Right renal cortex interstitium (tissue), 3 donors: ENCODE measurements at regions not wholly inside any gene's neighbourhood (a gene's known extent, or its start where the extent isn't known, plus 50 kb on each side); places are given as distances from the start of the nearest gene placed in this dataset.
A peak's percentile ranks its signal among the peaks of the same experiment; 100 is the strongest.

Experiments used
- DNase-seq, 3 donors: peaks; one replicate each; pipeline ENCODE4 v3.0.0-alpha.2; 2013; ENCODE audit warnings: low read depth in 3 of 3, low spot score in 2 of 3

DNA sequence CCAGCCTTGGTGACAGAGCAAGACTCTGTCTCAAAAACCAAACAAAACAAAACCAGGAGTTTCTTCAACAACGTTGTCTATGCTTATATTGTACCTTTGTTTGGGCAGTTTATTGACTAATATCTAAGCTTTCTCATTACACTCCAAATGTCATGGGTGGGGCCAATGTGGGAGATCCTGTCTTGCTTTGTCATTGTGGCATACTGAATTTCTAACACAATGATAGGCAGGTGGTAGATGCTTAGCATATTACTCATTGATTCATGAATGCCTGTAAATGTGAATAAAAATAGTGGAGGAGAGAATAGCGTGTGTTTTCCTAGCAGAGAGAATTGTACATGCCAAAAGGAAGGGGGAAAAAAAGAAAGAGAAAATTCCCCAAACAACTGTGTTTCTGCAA is 802.5 kb upstream of the EEF2KMT start:
- DNase-seq, result no peak

DNA sequence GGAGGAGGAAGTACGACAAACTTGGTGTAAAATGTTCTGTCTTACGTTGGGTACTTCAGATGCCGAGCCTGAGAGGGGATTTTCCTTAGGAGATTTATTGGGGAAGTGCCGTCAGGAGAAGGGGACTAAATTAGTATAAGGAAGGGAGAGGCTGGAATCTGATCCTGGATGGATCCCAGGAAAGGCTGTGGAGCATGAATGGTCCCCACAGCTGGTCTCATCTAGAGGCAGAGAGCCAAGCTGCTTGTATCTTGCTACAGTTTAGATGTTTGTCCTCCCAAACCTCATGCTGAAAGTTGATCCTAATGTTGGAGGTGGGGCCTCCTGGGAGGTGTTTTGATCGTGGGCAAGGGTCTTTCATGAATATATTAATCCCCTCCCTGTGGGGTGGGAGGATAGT is 798.4 kb upstream of the EEF2KMT start:
- DNase-seq, result peak in 2 of 3 donors; percentile 9 to 10

DNA sequence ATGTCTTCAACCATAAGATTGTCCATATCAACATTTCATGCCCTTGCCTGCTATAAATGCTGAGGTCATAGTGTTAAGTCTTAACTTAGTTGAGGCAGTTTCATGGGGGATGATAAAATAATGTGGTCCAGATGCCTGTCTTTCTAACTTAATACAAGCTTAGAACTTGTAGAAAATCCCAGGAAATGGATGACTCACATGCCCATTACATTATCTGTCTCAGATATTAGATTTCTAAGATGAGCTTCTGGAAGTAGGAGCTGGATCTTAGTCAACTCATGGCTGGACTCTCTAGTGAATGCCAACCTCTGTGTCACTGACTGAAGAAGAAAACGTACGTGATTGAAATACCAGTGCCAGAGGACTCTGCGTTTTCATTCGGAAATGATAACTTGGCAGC is 797.5 kb upstream of the EEF2KMT start:
- no peak for DNase-seq

DNA sequence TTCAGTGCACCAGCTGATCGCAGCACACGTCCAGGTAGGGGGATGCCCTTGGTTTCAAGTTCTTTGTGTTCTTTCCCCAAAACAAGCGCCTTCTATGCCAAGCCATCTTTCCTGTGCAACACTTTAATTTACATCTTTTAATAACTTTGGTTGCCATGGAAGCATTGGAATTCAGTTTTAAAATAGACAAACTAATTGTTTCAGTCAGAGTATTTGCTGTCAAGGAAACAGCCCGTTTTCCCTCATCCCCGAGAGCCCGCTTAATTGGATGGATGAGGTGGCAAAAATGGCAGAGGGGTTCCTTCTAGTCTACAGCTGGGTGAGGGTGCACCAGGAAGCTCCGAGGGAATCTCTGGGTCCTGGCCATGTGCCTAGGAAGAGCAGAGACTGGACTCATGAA is 793.7 kb upstream of the EEF2KMT start:
- no peak for DNase-seq

DNA sequence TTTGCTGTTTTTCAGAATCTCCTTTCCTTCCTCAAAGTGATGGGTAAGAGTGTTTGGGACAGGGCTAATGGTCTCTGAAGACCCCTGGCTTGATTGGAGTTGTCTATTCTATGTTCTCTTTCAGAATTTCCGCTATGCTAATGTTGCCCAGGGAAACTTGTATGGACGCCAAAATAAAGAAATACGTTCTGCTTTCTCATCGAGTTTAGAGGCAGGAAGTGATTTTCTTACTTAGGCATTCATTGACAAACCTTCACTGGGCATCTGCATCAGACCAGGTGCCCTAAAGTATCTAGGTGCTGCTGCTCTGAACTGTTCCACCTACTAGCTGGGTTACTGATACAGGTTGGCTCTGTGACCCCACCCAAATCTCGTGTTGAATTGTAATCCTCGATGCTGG is 787.9 kb upstream of the EEF2KMT start:
- DNase-seq, result no peak

DNA sequence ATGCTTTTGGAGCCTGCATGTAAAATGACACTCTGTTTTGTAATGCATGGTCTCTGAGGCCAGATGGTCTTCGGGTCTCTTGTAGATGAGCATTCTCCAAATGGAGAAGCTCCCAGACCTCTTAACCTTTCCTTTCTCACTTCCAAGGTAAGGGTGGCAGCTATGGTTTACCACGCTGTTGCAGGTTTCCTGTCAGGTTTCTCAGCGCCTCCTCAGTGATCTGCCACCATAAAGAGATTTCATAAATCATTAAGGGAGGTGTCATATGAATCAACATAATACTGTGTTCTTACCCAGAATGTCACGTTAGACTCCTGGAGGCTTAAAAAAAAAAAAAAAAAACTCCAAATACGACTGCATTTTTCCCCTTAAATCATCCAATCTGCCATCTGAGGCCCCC is 787.4 kb upstream of the EEF2KMT start:
- no peak for DNase-seq

DNA sequence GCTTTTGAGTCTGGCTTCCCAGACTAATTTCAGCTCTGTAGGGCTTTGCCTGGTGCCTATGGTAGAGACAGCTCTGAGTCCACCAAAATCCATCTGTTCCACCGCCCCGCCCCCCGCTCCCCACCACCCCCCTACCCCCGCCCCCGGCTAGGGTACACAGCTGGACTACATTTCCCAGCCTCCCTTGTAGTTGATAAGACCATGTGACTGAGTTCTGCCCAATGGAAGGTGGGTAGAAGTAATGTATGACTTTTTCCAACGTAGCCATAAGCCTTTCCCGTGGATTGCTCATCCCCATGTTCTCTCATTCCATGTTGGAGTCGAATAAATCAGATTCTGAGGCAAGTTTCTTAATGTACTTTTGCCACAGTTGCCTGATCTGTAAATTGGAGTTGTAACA is 786.7 kb upstream of the EEF2KMT start:
- no peak for DNase-seq

DNA sequence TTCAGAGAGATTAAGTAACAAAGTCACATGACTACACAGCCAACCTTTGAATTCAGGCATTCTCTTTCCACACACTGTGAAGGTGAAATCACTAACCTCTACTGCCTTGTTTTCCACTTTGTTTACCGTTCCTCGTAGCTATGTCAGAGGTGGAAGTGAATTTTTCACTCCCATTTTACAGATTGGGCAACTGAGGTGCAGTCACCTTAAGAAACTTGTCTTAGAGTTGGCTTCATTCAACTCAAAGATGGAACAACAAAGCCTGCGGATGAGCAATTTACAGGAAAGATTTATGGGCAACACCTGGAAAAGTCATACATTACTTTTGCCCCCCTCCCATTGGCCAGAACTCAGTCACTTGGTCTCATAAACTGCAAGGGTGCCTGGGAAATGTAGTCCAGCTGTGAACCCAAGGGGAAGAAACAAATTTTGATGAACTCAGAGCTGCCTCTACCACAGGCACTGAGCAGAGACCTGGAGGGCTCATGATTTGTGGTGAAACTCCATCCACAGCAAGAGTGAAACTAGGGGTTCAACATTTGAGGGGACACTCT is 784.6 kb upstream of the EEF2KMT start:
- DNase-seq, result no peak

DNA sequence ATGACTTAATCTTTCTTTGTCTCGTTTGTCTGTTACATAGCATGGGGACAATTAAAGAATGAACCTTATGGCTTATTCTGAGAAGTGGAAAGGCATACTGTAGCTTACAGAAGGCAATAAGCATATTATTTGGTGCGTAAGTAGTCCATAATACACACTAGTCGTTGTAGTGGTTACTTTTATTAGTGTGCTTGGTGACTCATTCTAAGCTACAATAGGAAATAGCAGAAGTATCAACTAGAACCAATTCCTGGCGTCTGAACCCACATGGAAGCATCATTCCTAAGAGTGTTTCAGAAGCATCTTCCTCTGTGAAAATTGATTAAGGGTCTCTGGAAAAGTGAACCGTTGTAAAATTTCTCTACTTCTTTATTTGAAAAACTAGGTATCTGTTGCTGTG is 777.8 kb upstream of the EEF2KMT start:
- DNase-seq, result no peak

DNA sequence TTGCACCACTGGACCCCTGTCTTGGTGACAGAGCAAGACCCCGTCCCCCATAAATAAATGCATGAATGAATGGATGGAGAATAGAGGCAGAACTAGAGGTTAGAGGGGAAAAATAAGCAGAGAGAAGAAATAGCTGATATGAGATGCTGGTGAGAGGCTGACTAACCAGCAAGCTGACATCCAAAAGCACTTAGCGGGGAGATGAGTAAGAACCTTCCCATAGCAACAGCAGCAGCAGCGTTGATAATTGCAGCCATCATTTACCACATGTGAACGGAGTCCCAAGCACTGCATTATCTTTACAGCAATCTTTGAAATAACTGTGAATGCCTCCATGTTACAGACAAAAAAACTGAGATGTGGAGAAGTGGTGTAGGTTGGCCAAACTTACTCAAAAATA is 777.3 kb upstream of the EEF2KMT start:
- no peak for DNase-seq

DNA sequence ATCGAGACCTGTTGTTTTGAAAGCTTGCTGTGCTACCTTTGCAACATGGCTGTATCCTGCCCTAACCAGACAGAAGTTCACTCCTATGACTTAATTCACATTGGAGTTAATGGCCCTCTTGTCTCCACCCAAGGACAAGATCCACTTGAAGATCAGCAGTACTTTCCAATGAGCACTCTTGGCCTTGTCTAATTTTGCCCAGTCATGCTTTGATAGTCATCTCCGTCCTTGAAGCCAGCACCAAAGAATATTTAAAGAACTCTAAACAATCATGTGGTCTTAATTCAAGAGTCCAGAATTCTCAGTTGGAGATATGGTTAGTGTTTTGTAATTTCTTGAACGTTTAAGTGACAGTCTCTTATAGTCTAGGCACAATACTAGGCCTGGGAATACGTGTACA is 775.6 kb upstream of the EEF2KMT start:
- DNase-seq, result no peak

DNA sequence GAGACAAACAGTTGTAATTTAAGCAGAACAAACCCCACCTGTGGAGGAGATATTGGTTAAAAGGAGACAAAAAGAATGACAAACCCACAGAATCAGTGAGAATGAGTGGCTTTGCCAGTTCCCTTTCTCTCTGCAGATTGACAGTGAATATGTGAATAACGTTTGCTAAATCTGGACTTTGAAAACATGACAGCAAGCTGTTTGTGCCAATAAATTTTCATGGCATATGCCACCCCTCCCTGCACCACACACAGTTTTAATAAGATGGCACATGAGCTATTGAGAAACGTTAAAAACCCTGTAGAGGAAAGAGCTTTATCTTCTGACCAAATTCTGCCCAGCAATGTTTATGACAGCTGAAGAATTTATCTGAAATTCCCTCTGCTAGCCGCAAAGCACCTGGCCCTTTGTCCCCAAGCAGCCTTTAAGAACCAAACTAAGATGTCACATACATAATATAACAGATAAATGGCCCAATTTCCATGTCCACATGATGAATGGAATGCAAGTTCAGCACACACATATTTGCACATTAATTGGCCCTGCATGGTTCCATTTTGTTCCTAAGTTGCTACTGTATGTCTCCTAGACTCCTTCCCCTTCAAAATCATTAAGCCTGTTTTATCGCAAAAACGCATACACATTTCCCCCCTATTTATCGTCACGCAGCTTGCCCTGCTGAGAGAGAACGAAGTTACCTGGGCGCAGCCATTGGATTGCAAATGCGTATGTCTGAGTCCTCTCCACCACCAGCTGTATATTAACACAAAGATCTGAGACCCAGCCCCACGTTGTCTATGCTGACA is 773.5 kb upstream of the EEF2KMT start:
- no peak for DNase-seq

DNA sequence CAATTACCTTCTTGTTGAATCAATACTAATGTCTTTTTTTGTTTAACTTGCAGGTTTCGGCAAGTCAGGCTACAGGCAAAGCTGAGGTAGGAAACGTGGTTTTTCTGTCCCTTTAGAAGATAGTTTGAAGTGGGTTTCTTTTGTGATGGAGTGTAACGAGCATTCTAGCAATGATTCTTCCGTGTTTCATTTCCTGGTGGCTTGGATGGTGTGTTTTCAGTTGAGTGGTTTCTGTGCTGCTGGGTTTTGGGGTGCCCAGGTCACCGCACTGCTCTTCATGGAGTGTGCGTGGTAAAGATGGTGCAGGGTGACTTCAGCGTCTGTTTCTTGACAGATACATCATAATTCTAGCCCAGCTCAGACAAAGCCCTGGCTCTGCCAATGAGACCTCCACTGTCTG is 769.7 kb upstream of the EEF2KMT start:
- no peak for DNase-seq

DNA sequence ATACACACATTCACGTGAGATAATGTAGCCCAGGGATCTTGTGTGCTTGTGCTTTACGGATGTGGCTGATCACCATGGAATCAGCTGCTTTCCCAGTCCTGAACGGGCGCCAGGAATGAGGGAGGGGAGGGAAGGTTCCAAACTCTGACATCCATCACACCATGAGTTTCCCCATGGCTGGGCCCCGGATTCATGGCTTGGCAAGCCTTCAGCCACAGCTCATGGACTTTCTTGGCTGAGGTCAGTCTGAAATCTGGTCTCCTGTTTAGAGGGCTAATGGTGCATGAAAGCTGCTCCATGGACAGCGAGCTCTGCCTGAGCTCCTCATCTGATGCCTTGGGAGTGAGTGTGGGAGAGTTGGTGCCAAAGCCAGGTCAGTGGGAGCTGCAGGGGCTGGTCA is 767.6 kb upstream of the EEF2KMT start:
- peak; percentile 16 to 39 (median 29) for DNase-seq

DNA sequence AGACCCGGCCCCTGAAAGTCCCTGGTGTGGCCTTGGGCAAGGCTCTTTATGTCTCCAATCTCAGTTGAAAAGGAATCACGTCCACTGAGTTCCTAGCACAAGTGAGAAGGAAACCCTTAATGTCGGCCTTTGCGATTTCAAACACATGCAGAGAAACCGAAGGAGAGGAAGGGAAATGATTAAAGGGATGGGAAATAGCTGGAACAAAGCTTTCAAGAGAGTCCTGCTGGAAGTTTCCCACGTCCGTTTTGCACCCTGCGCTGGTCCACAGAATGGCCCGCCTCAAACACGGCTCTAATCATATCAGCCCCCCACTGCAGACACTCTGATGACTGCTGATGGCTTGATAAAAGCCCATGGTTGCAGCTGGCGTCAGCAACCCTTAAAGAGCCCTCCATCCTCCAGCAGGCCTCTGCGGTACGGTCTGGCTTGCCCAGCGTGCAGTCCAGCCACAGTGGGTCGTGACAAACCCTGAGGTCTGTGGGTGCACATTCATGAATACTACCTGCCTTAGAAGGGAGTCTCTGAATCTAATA is 765.5 kb upstream of the EEF2KMT start:
- no peak for DNase-seq

DNA sequence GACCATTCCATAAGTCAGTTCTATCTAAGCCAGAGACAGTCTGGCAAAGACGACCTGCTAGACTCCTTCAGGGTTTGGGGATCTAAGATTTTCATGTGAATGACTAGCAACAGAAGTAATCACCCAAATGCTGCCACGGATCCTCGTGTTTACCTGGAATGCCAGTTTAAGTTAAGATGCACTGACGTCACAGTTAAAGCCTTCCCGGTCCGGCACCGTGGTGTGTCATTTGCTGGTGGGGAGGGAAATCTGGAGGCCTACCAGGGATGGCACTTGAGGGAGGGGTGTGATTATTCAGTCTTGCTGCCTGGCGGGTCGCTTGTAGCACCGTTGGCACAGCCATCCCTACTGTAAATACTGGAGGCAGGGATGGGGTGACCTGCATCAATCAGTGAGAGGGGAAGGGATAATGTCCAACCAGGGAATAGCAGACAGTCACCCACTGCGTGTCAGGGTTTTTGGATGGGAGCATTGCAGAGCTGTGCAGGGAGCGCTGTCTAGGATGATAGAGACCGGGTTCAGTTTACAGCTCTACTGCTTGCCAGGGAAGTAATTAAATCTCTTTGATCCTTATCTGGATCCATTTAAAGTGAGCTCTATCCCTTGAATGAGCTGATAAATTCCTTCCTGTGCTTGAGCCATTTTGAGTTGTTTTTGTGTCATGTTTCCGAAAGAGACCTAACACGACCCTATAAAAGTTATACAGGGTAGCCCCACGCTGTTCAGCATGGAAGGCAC is 764.7 kb upstream of the EEF2KMT start:
- DNase-seq, result no peak

DNA sequence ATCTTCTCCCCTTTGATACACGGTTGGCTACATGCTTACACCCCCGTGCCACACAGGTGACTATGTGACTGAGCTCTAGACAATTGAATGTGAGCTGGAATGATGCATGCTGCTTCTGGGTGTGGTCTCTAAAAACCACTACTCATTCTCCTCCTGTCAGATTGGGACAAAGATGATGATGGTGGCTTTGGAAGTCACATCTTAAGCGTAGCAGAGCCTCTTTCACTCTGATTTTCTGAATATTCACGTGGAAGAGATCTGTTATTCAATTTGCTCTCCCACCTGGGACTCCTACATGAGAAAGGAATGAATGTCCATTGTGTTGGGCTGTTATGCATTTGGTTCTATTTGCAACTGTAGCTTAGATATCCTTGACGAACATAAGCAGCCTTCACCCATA is 763.6 kb upstream of the EEF2KMT start:
- no peak for DNase-seq

DNA sequence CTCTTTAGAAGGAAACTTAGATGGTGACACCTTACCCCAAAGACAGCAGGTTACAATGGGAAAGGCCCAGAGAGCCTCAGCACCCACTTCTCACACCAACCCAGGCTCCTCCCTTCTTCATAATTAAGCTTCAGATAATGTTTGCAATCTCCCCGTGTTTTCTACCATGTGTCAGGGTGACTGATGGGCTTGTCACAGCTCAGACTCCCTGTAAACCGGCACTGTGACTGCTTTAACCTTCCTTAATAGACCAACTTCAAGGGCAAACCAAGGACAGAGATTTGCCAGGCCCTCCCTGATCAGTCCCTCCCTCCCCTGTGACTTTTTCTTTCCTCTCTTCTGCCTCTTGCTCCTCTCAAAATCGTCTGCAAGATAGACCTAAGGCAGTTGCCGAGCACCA is 760.6 kb upstream of the EEF2KMT start:
- no peak for DNase-seq

DNA sequence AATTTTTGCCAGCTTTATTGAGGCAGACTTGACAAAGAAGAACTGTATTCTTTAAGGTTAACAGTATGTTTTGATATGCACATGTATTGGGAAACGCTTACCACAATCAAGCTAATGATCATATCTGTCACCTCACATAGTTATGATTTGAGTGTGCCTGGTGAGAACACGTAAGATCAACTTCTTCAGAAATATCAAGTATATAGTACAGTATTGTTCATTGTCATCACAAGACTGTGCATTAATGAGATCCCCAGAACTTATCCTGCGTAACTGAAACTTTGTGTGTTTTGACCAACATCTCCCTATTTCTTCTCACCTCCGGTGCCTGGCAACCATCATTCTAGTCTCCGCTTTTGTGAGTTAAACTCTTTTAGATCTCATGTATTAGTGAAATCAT is 756.4 kb upstream of the EEF2KMT start:
- DNase-seq, result no peak

DNA sequence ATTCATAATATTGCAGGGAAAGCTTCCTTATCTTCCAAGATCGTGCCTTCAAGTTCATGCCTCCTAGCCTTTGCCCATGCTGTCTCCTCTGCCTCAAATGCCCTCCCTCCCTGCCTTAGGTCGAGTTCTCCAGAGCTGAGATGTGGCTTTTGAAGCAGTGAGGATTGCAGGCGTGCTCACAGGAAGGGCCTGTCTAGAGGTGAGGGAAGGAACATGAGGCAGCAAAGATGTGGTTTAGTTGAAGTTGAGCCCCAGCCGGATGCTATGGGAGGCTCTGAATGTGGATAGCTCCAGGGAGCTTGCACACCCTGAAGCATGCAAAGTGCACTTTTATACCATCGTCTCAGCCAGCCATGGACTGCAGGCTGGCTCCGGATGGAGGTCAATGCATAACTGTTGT is 754.6 kb upstream of the EEF2KMT start:
- no peak for DNase-seq

DNA sequence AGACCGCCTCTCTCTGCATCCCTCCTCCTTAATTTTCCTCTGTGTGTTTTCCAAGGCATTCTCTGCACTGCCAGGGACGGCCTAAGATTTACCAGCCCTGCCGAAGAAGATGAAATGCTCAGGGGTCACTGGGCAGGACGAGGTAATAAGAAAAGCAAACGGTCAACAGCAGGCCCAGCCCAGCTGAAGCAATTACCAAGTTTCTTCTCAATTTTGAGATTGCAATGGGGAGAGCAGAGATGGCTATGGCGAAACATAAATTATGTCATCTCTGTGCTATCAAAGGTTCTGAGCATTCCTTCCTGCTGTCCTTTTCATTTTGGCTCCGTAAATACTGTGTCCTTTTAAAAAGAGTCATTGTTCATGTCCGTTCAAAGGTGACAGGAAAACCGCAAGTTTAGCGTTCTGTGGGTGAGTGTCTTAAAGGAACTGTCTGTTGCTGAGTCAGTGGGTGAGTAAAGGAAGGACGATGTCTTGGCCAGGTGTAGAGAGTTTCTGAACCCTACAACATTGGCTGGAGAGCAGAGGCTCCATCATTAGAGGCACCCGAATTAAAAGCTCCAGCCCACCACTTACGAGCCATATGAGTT is 753.9 kb upstream of the EEF2KMT start:
- no peak for DNase-seq
